Hepatocyte (in vitro differentiated cells): ENCODE measurements at regions not wholly inside any gene's neighbourhood (a gene's known extent, or its start where the extent isn't known, plus 50 kb on each side); places are given as distances from the start of the nearest gene placed in this dataset.

Experiments
- DNase-seq: peaks from one replicate; pipeline ENCODE4 v3.0.0-alpha.2; 2016; ENCODE audit warnings: low spot score
- H2AFZ ChIP-seq: fragments of 200-600 bp; sonication (generic); 2 replicates; pipeline ENCODE4 v1.6.0; 2016; ENCODE audit warnings: antibody characterized with exemption, mild to moderate bottlenecking
- H3K27ac ChIP-seq: fragments of 200-600 bp; sonication (generic); 2 replicates; pipeline ENCODE4 v1.5.1; 2016; ENCODE audit warnings: mild to moderate bottlenecking
- H3K27me3 ChIP-seq: fragments of 200-600 bp; sonication (generic); 2 replicates; pipeline ENCODE4 v1.6.1; 2016
- H3K36me3 ChIP-seq: fragments of 200-600 bp; sonication (generic); replicated peaks from 2 replicates; pipeline ENCODE4 v1.5.1; 2016; ENCODE audit warnings: low read depth; ENCODE audit not compliant: insufficient read depth
- H3K4me1 ChIP-seq: fragments of 200-600 bp; sonication (generic); 2 replicates; pipeline ENCODE4 v1.5.1; 2016; ENCODE audit warnings: mild to moderate bottlenecking, moderate library complexity; ENCODE audit not compliant: insufficient read depth
- H3K4me2 ChIP-seq: fragments of 200-600 bp; sonication (generic); 2 replicates; pipeline ENCODE4 v1.6.0; 2016
- H3K4me3 ChIP-seq: fragments of 200-600 bp; sonication (generic); 2 replicates; pipeline ENCODE4 v1.5.1; 2016; ENCODE audit warnings: mild to moderate bottlenecking
- H3K79me2 ChIP-seq: fragments of 200-600 bp; sonication (generic); 2 replicates; pipeline ENCODE4 v1.6.0; 2017; ENCODE audit warnings: mild to moderate bottlenecking
- H3K9me2 ChIP-seq: fragments of 200-600 bp; sonication (generic); replicated peaks from 2 replicates; pipeline ENCODE4 v1.6.0; 2017; ENCODE audit warnings: mild to moderate bottlenecking; ENCODE audit not compliant: insufficient read depth
- H3K9me3 ChIP-seq: fragments of 200-600 bp; sonication (generic); 2 replicates; pipeline ENCODE4 v1.5.1; 2016; ENCODE audit warnings: low read depth, mild to moderate bottlenecking
- H4K20me1 ChIP-seq: fragments of 200-600 bp; sonication (generic); 2 replicates; pipeline ENCODE4 v1.6.0; 2016; ENCODE audit warnings: mild to moderate bottlenecking; ENCODE audit not compliant: insufficient read depth, poor library complexity, severe bottlenecking
- CTCF ChIP-seq: fragments of 200-600 bp; sonication (generic); IDR thresholded peaks from 2 replicates; pipeline ENCODE4 v1.5.1; 2016; ENCODE audit warnings: antibody characterized with exemption, mild to moderate bottlenecking; ENCODE audit not compliant: poor library complexity
- EZH2 ChIP-seq: fragments of 200-600 bp; sonication (generic); IDR thresholded peaks from 2 replicates; pipeline ENCODE4 v1.6.1; 2016; ENCODE audit warnings: antibody characterized with exemption, mild to moderate bottlenecking, borderline replicate concordance
- EZH2phosphoT487 ChIP-seq: fragments of 200-600 bp; sonication (generic); IDR thresholded peaks from one replicate; pipeline ENCODE4 v1.6.1; 2018; ENCODE audit warnings: antibody characterized with exemption, mild to moderate bottlenecking, low read depth, moderate library complexity; ENCODE audit not compliant: unreplicated experiment, severe bottlenecking
- WGBS: methylation state at CpG from one replicate; pipeline ENCODE4 v1.1.6; 2016; ENCODE audit warnings: low lambda C conversion rate; ENCODE audit errors: missing lambda C conversion rate; 5-methylcytosine and 5-hydroxymethylcytosine counted together

- H3K9me2 ChIP-seq, result no peaks in the 10 kb centered on the region
- no peaks in the 10 kb centered on the region for H3K79me2 ChIP-seq
- H3K4me3 ChIP-seq, result no peak overlapping the region
- TF ChIP-seq EZH2phosphoT487 (no peak), EZH2 (no peak), CTCF (no peak)
- no peak overlapping the region for H3K27ac ChIP-seq
- H3K36me3 ChIP-seq, result no peaks in the 10 kb centered on the region
- H3K4me1 ChIP-seq, result no peaks in the 10 kb centered on the region
- H2AFZ ChIP-seq, result no peak overlapping the region
- 70% methylated on average over 2 of the region's 2 CpGs for WGBS
- no peak overlapping the region for H3K4me2 ChIP-seq
- H4K20me1 ChIP-seq, result no peaks in the 10 kb centered on the region
- H3K9me3 ChIP-seq, result no peaks in the 10 kb centered on the region
- DNase-seq, result no peak
- no peaks in the 10 kb centered on the region for H3K27me3 ChIP-seq
Measured at GRCh38 chr6:78594668-78595066, 272.7 kb upstream of the IRAK1BP1 start.

- Histone ChIP-seq H3K36me3 (no peaks in the 10 kb centered on the region), H3K27ac (no peak overlapping the region), H3K9me2 (no peaks in the 10 kb centered on the region), H3K9me3 (no peaks in the 10 kb centered on the region), H2AFZ (no peak overlapping the region), H3K79me2 (no peaks in the 10 kb centered on the region), H3K4me2 (no peak overlapping the region), H3K27me3 (no peaks in the 10 kb centered on the region), H3K4me3 (no peak overlapping the region), H3K4me1 (no peaks in the 10 kb centered on the region), H4K20me1 (no peaks in the 10 kb centered on the region)
- TF ChIP-seq EZH2, result no peak
- TF ChIP-seq CTCF, result no peak
- no peak for TF ChIP-seq EZH2phosphoT487
- WGBS, result 92% methylated on average over 5 of the region's 5 CpGs
- DNase-seq, result no peak
Measured at GRCh38 chr6:78597966-78598365, 269.4 kb upstream of the IRAK1BP1 start.

- Histone ChIP-seq H3K4me2 (no peak overlapping the region), H3K9me3 (no peaks in the 10 kb centered on the region), H3K27ac (no peak overlapping the region), H3K79me2 (no peaks in the 10 kb centered on the region), H4K20me1 (no peaks in the 10 kb centered on the region), H3K9me2 (no peaks in the 10 kb centered on the region), H3K27me3 (no peaks in the 10 kb centered on the region), H2AFZ (no peak overlapping the region), H3K4me3 (no peak overlapping the region), H3K36me3 (no peaks in the 10 kb centered on the region), H3K4me1 (no peaks in the 10 kb centered on the region)
- no peak for DNase-seq
- WGBS, result 81% methylated on average over 1 of the region's 1 CpG
- TF ChIP-seq EZH2, result no peak
- no peak for TF ChIP-seq CTCF
- TF ChIP-seq EZH2phosphoT487, result no peak
Measured at GRCh38 chr6:78598966-78599365, 268.4 kb upstream of the IRAK1BP1 start.

- Histone ChIP-seq H3K79me2 (no peaks in the 10 kb centered on the region), H3K36me3 (no peaks in the 10 kb centered on the region), H3K4me1 (no peaks in the 10 kb centered on the region), H3K9me2 (no peaks in the 10 kb centered on the region), H2AFZ (no peak overlapping the region), H3K4me2 (no peak overlapping the region), H3K27ac (no peak overlapping the region), H3K4me3 (no peak overlapping the region), H4K20me1 (no peaks in the 10 kb centered on the region), H3K9me3 (no peaks in the 10 kb centered on the region), H3K27me3 (no peaks in the 10 kb centered on the region)
- TF ChIP-seq EZH2, result no peak
- no peak for TF ChIP-seq EZH2phosphoT487
- TF ChIP-seq CTCF, result no peak
- WGBS, result 97% methylated on average over 2 of the region's 2 CpGs
- no peak for DNase-seq
Measured at GRCh38 chr6:78599526-78599925, 267.8 kb upstream of the IRAK1BP1 start.
